ENCODE measurements at regions not wholly inside any gene's neighbourhood (a gene's known extent, or its start where the extent isn't known, plus 50 kb on each side); places are given as distances from the start of the nearest gene placed in this dataset.

DNA sequence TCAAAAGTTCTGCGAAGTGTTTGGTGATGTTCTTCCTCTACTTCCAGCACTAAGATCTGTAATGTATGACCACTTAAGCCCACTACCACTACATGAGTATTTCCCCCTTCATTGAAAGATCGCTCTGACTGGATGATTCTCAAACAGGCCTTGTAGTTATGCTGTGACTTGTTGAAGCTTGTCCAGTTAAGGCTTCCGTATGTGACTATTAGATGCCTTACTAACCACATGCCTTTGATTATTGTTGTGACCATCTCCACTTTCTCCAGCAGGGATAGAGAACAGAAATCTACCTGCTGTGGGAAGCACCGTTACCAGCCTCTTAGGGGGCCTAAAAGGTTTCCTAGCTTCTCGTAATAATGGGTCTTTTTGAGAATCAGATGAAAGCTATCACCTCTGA lies 81.1 kb downstream of the NOC3L start:
- H3F3A ChIP-seq (ENCODE audit: insufficient read depth, low read length): no peaks in the 10 kb centered on the region
- no peak overlapping the region for H3K4me3 ChIP-seq (ENCODE audit: low read depth, low read length, poor library complexity, severe bottlenecking)
- no peak overlapping the region for H3K4me2 ChIP-seq (ENCODE audit: low read length)
- H3K9me3 ChIP-seq (ENCODE audit: low read length): no peaks in the 10 kb centered on the region
- no peaks in the 10 kb centered on the region for H4K20me1 ChIP-seq (ENCODE audit: insufficient read depth, low read length)
- H3K27me3 ChIP-seq (ENCODE audit: insufficient read depth, low read length): no peaks in the 10 kb centered on the region
- H3K9ac ChIP-seq (ENCODE audit: low read length): no peak overlapping the region
- no peak for TF ChIP-seq EZH2 (IDR thresholded peaks at IDR 0.05; ENCODE audit: borderline replicate concordance, low read length)
- TF ChIP-seq, protein P1, sequence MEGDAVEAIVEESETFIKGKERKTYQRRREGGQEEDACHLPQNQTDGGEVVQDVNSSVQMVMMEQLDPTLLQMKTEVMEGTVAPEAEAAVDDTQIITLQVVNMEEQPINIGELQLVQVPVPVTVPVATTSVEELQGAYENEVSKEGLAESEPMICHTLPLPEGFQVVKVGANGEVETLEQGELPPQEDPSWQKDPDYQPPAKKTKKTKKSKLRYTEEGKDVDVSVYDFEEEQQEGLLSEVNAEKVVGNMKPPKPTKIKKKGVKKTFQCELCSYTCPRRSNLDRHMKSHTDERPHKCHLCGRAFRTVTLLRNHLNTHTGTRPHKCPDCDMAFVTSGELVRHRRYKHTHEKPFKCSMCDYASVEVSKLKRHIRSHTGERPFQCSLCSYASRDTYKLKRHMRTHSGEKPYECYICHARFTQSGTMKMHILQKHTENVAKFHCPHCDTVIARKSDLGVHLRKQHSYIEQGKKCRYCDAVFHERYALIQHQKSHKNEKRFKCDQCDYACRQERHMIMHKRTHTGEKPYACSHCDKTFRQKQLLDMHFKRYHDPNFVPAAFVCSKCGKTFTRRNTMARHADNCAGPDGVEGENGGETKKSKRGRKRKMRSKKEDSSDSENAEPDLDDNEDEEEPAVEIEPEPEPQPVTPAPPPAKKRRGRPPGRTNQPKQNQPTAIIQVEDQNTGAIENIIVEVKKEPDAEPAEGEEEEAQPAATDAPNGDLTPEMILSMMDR (IDR thresholded peaks at IDR 0.05; ENCODE audit: low read length): no peak
- H3K27ac ChIP-seq (ENCODE audit: low read depth, low read length, poor library complexity, severe bottlenecking): no peak overlapping the region
- H2AFZ ChIP-seq (ENCODE audit: low read length): no peak overlapping the region
- H3K4me1 ChIP-seq (ENCODE audit: insufficient read depth, low read length, severe bottlenecking): no peaks in the 10 kb centered on the region
- no peaks in the 10 kb centered on the region for H3K36me3 ChIP-seq (ENCODE audit: insufficient read depth, low read length)
- no peaks in the 10 kb centered on the region for H3K79me2 ChIP-seq (ENCODE audit: insufficient read depth, low read length)
- H3K9me2 ChIP-seq (ENCODE audit: low read depth, low read length): no peaks in the 10 kb centered on the region

DNA sequence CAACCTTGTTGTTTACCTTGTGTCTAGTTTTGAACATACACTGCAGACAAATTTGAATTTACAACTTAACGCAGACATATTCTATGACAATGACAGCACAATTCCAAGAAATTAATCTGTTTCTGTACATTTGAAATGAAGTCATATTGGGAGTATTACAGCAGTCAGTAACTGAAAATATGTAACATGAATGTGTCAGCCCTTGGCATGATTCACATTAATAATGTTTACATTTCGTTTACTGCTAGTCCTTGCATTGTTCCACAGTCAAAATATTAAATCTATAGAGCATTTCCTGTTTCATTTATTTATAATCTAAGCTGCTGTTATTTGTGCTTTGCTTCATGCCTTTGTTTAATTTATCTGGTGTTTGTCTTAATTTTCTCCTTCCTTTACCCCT lies 80.4 kb downstream of the NOC3L start:
- Histone ChIP-seq H3K9me3 (ENCODE audit: low read length) (no peaks in the 10 kb centered on the region), H3K4me3 (ENCODE audit: low read depth, low read length, poor library complexity, severe bottlenecking) (no peak overlapping the region), H3K4me1 (ENCODE audit: insufficient read depth, low read length, severe bottlenecking) (no peaks in the 10 kb centered on the region), H3K79me2 (ENCODE audit: insufficient read depth, low read length) (no peaks in the 10 kb centered on the region), H3K9ac (ENCODE audit: low read length) (no peak overlapping the region), H2AFZ (ENCODE audit: low read length) (no peak overlapping the region), H3K27me3 (ENCODE audit: insufficient read depth, low read length) (no peaks in the 10 kb centered on the region), H3F3A (ENCODE audit: insufficient read depth, low read length) (no peaks in the 10 kb centered on the region), H3K9me2 (ENCODE audit: low read depth, low read length) (no peaks in the 10 kb centered on the region), H3K36me3 (ENCODE audit: insufficient read depth, low read length) (no peaks in the 10 kb centered on the region), H3K27ac (ENCODE audit: low read depth, low read length, poor library complexity, severe bottlenecking) (no peak overlapping the region), H3K4me2 (ENCODE audit: low read length) (no peak overlapping the region), H4K20me1 (ENCODE audit: insufficient read depth, low read length) (no peaks in the 10 kb centered on the region)
- no peak for TF ChIP-seq EZH2 (IDR thresholded peaks at IDR 0.05; ENCODE audit: borderline replicate concordance, low read length)
- TF ChIP-seq, protein P1 (IDR thresholded peaks at IDR 0.05; ENCODE audit: low read length): no peak

Measured in OCI-LY1 (cell line).